ENCODE measurements at regions not wholly inside any gene's neighbourhood (a gene's known extent, or its start where the extent isn't known, plus 50 kb on each side); places are given as distances from the start of the nearest gene placed in this dataset.

- no peak overlapping the region for H3K4me3 ChIP-seq (replicated peaks; ENCODE audit: low read depth, low read length)
- TF ChIP-seq, protein P1, sequence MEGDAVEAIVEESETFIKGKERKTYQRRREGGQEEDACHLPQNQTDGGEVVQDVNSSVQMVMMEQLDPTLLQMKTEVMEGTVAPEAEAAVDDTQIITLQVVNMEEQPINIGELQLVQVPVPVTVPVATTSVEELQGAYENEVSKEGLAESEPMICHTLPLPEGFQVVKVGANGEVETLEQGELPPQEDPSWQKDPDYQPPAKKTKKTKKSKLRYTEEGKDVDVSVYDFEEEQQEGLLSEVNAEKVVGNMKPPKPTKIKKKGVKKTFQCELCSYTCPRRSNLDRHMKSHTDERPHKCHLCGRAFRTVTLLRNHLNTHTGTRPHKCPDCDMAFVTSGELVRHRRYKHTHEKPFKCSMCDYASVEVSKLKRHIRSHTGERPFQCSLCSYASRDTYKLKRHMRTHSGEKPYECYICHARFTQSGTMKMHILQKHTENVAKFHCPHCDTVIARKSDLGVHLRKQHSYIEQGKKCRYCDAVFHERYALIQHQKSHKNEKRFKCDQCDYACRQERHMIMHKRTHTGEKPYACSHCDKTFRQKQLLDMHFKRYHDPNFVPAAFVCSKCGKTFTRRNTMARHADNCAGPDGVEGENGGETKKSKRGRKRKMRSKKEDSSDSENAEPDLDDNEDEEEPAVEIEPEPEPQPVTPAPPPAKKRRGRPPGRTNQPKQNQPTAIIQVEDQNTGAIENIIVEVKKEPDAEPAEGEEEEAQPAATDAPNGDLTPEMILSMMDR (IDR thresholded peaks at IDR 0.05; ENCODE audit: low read depth, low read length, missing control alignments) = no peak
These were observed 819.5 kb downstream of the SLC16A7 start for GRCh38 chr12:60415351-60415750.

DNA sequence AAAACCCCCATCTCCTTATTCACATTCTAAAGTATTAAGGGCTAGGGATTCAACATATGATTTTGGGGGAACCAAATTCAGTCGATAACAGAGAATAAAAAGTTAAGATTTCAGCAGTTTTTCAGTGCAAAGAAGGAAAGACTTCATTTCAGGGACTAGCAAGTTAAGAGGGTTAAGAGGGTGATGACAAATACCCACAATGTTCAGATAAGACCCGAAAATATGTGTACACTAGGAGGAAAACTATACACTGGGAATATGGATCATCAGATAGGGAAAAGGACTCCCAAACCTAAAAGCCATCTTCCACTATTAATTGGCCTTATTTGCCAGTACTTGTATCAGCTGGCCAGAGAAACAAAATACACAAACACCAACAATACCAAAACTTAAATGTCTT is 824.2 kb downstream of the SLC16A7 start:
- DNase-seq (ENCODE audit: extremely low read depth, low read depth) = no peak
- H3K4me3 ChIP-seq (replicated peaks; ENCODE audit: low read depth, low read length) = no peak overlapping the region
- TF ChIP-seq, protein P1 (IDR thresholded peaks at IDR 0.05; ENCODE audit: low read depth, low read length, missing control alignments) = no peak

More at GRCh38 chr12:60415351-60415750, 819.5 kb downstream of the SLC16A7 start:
- no peak for DNase-seq (ENCODE audit: extremely low read depth, low read depth)

GRCh38 chr12:60421741-60422140 is 825.9 kb downstream of the SLC16A7 start:
- no peak overlapping the region for H3K4me3 ChIP-seq (replicated peaks; ENCODE audit: low read depth, low read length)
- TF ChIP-seq, protein P1 (IDR thresholded peaks at IDR 0.05; ENCODE audit: low read depth, low read length, missing control alignments) = no peak
- DNase-seq (ENCODE audit: extremely low read depth, low read depth) = no peak

DNA sequence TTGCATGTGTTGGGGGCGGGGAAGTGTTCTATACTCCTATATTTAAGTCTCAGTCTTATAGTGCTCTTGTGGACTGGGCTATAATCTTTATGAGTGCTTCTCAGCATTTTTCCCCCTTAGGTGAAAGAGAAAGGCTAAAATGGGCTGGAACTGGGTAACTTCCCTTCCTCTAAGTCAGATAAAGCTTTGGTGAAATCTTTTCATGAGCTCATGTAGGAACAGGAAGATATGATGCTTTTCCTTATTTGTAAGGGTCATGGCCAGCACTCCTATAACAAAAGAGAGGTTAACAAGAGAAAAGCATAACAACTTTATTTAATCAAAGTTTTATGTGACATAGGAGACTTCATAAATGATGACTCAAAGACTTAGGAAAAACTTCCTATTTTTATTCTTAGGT is 841.5 kb downstream of the SLC16A7 start:
- H3K4me3 ChIP-seq (replicated peaks; ENCODE audit: low read depth, low read length) = no peak overlapping the region
- no peak for DNase-seq (ENCODE audit: extremely low read depth, low read depth)
- TF ChIP-seq, protein P1 (IDR thresholded peaks at IDR 0.05; ENCODE audit: low read depth, low read length, missing control alignments) = no peak

GRCh38 chr12:60441577-60441976 is 845.7 kb downstream of the SLC16A7 start:
- no peak for DNase-seq (ENCODE audit: extremely low read depth, low read depth)
- TF ChIP-seq, protein P1 (IDR thresholded peaks at IDR 0.05; ENCODE audit: low read depth, low read length, missing control alignments) = no peak
- no peak overlapping the region for H3K4me3 ChIP-seq (replicated peaks; ENCODE audit: low read depth, low read length)

DNA sequence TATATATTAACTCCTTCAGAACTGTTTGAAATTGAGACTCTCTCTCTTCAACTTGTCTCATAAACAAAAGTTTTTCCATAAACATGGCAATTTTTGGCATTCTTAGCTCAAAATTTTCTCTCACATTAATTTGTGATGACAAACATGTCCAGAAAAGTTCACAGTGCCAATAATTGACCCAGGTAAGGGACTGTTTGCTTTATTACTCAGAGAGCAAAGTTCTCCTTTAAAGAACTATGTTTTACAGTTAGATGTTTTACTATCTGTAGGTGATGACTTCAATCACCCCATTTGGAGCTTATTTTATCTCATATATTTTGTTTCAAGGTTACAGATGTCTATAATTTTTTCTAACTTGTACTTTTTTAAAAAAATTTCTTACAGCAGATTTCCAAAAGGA is 855.6 kb downstream of the SLC16A7 start:
- H3K4me3 ChIP-seq (replicated peaks; ENCODE audit: low read depth, low read length) = no peak overlapping the region
- TF ChIP-seq, protein P1 (IDR thresholded peaks at IDR 0.05; ENCODE audit: low read depth, low read length, missing control alignments) = no peak
- no peak for DNase-seq (ENCODE audit: extremely low read depth, low read depth)

DNA sequence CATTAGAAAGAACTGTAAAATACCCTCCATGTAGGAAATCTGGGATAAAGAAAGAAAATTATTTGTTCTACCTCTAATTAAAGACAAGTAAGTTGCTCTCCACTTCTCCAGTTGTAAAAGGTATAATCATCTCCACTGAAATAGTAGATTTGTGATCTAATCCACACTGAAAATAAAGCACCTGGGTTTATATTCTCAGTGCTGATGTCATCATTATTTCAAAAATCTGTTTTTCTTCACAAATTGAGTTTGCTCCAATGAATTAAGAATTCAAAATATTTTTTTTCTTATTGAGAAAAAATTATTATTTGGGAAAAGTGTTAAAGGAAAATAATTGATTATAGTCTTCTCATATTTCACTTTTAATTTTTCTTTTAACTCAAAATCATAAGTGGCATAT is 869.2 kb downstream of the SLC16A7 start:
- DNase-seq (ENCODE audit: extremely low read depth, low read depth) = no peak
- TF ChIP-seq, protein P1 (IDR thresholded peaks at IDR 0.05; ENCODE audit: low read depth, low read length, missing control alignments) = no peak
- no peak overlapping the region for H3K4me3 ChIP-seq (replicated peaks; ENCODE audit: low read depth, low read length)

All from HFF-Myc (cell line).